Mucosa of descending colon (tissue), 3 donors: ENCODE measurements at regions not wholly inside any gene's neighbourhood (a gene's known extent, or its start where the extent isn't known, plus 50 kb on each side); places are given as distances from the start of the nearest gene placed in this dataset.

Source experiments
- ATAC-seq: fragments of 200-7000 bp; cut with Tn5 transposase; one replicate; pipeline ENCODE4 v1.9.1; 2020; ENCODE audit warnings: mild to moderate bottlenecking, moderate library complexity
- DNase-seq, 3 donors: peaks; one replicate each; pipeline ENCODE4 v3.0.0-alpha.2; 2020
- H3K36me3 ChIP-seq: fragments of 200-600 bp; one replicate; pipeline ENCODE4 v1.8.0; 2021; ENCODE audit warnings: low read depth, mild to moderate bottlenecking
- H3K4me1 ChIP-seq: fragments of 200-600 bp; one replicate; pipeline ENCODE4 v1.8.0; 2021; ENCODE audit warnings: low read depth, mild to moderate bottlenecking
- H3K4me3 ChIP-seq: fragments of 200-600 bp; one replicate; pipeline ENCODE4 v1.8.0; 2021; ENCODE audit warnings: mild to moderate bottlenecking
- H3K9me3 ChIP-seq: fragments of 200-600 bp; one replicate; pipeline ENCODE4 v1.8.0; 2021; ENCODE audit warnings: mild to moderate bottlenecking
- intact Hi-C, 2 donors: fragments of 100-400 bp; cut with DNase I in 1 of 2; cut with micrococcal nuclease in 1 of 2; formaldehyde crosslinking; loops; one replicate each; pipeline versions ENCODE4 v1.11.0 to v1.11.1; 2022; cut with DNase I, micrococcal nuclease
- TF ChIP-seq, protein P1 (sequence below): fragments of 200-600 bp; IDR thresholded peaks from one replicate; pipeline ENCODE4 v1.8.0; 2022; ENCODE audit warnings: antibody characterized with exemption, mild to moderate bottlenecking
- donor health status: DM: no; HTN: no; CAD: no; lungs with moderate emphysema.
- donor health status: DM: no; HTN: no; CAD: no.
- donor health status: DM: no; HTN: yes; CAD: no.

DNA sequence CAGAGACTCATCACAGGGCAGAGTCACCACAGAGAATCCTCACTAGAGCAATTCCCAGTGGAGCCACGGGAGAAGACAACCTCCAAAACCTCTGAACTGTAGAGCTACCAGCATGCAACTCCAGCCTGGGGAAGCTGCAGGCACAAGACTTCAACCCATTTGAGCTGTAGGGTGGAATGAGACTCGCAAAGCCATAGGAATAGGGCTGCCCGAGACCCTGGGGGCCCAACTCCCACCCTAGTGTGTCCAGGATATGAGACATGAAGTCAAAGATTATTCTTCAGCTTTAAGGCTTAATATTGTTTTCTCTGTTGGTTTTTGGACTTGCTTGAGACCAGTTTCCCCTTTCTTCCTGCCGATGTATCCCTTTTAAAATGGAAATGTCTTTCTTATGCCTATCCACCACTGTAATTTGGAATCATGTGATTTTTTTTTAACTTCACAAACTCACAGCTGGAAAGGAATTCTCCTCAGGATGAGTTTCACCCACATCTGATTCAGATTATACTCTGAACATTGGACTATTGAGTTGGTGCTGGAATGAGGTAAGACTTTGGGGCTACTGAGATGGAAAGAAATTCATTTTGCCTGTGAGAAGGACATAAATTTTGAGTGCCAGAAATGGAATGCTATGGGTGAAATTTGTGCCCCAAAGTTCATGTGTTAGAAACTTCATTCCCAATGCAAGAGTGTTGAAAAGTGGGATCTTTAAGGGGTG lies 59.6 kb upstream of the ST6GALNAC5 start:
- no peak for ATAC-seq
- DNase-seq: no peak
- Histone ChIP-seq H3K4me3 (no peak overlapping the region), H3K36me3 (no peaks in the 10 kb centered on the region), H3K4me1 (no peaks in the 10 kb centered on the region), H3K9me3 (no peaks in the 10 kb centered on the region)
- TF ChIP-seq, protein P1, sequence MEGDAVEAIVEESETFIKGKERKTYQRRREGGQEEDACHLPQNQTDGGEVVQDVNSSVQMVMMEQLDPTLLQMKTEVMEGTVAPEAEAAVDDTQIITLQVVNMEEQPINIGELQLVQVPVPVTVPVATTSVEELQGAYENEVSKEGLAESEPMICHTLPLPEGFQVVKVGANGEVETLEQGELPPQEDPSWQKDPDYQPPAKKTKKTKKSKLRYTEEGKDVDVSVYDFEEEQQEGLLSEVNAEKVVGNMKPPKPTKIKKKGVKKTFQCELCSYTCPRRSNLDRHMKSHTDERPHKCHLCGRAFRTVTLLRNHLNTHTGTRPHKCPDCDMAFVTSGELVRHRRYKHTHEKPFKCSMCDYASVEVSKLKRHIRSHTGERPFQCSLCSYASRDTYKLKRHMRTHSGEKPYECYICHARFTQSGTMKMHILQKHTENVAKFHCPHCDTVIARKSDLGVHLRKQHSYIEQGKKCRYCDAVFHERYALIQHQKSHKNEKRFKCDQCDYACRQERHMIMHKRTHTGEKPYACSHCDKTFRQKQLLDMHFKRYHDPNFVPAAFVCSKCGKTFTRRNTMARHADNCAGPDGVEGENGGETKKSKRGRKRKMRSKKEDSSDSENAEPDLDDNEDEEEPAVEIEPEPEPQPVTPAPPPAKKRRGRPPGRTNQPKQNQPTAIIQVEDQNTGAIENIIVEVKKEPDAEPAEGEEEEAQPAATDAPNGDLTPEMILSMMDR: no peak
- intact Hi-C loops: no loop called here
